Activated CD4-positive, alpha-beta T cell treated with anti-CD3 and anti-CD28 coated beads, Interleukin-2, amount 50 U/mL, for 48 hours (primary cell): ENCODE measurements at regions not wholly inside any gene's neighbourhood (a gene's known extent, or its start where the extent isn't known, plus 50 kb on each side); places are given as distances from the start of the nearest gene placed in this dataset.

Experiments used
- DNase-seq, 2 experiments: peaks; one replicate each; pipeline ENCODE4 v3.0.0-alpha.2; 2020

GRCh38 chr5:158644301-158644700, 455.4 kb downstream of the EBF1 start:
- no peak for DNase-seq

- DNase-seq, result no peak
Observed at GRCh38 chr5:158643840-158644239, 455.9 kb downstream of the EBF1 start.

- no peak for DNase-seq
Observed at GRCh38 chr5:158642879-158643278, 456.8 kb downstream of the EBF1 start.

- no peak for DNase-seq
Observed at GRCh38 chr5:158641016-158641415, 458.7 kb downstream of the EBF1 start.

- DNase-seq, result no peak
Observed at GRCh38 chr5:158640593-158640980, 459.1 kb downstream of the EBF1 start.

- DNase-seq, result no peak
Observed at GRCh38 chr5:158639881-158640592, 459.7 kb downstream of the EBF1 start.

- no peak for DNase-seq
Observed at GRCh38 chr5:158638396-158638795, 461.3 kb downstream of the EBF1 start.

GRCh38 chr5:158637039-158637438, 462.7 kb downstream of the EBF1 start:
- no peak for DNase-seq

- no peak for DNase-seq
Observed at GRCh38 chr5:158635565-158635964, 464.2 kb downstream of the EBF1 start.

GRCh38 chr5:158634714-158635113, 465.0 kb downstream of the EBF1 start:
- DNase-seq, result no peak

GRCh38 chr5:158629591-158630312, 470.0 kb downstream of the EBF1 start:
- DNase-seq, result no peak

- DNase-seq, result no peak
Observed at GRCh38 chr5:158626718-158627117, 473.0 kb downstream of the EBF1 start.

GRCh38 chr5:158623971-158624370, 475.7 kb downstream of the EBF1 start:
- DNase-seq, result no peak

- no peak for DNase-seq
Observed at GRCh38 chr5:158621391-158621790, 478.3 kb downstream of the EBF1 start.

- DNase-seq, result no peak
Observed at GRCh38 chr5:158619083-158619788, 480.5 kb downstream of the EBF1 start.

GRCh38 chr5:158618256-158618655, 481.5 kb downstream of the EBF1 start:
- DNase-seq, result no peak

GRCh38 chr5:158616707-158617106, 483.0 kb downstream of the EBF1 start:
- no peak for DNase-seq

GRCh38 chr5:158614951-158615350, 484.8 kb downstream of the EBF1 start:
- DNase-seq, result no peak

GRCh38 chr5:158611581-158611980, 488.1 kb downstream of the EBF1 start:
- no peak for DNase-seq

GRCh38 chr5:158610051-158610415, 489.7 kb downstream of the EBF1 start:
- DNase-seq, result no peak

GRCh38 chr5:158609333-158610050, 490.2 kb downstream of the EBF1 start:
- DNase-seq, result no peak

- no peak for DNase-seq
Observed at GRCh38 chr5:158607088-158607487, 492.6 kb downstream of the EBF1 start.

GRCh38 chr5:158606233-158606632, 493.5 kb downstream of the EBF1 start:
- no peak for DNase-seq
